ENCODE measurements at regions not wholly inside any gene's neighbourhood (a gene's known extent, or its start where the extent isn't known, plus 50 kb on each side); places are given as distances from the start of the nearest gene placed in this dataset.

DNA sequence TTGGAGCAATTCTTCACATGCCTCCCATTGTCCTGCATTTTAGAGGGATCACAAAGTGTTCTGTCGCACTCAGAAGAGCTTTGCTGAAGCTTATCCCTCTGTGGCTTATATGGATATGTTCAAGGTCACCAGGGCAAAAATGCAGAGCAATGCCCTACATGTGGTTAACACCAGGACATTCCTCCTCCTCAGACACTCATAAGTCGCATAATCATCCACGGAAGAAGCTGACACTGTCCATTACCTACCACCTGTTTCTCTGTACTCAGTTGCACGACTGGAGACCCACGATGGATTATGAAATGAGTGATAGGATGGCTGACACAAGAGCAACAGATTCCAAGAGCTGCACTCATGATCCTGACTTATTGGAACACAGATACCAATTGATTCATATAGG, 68.7 kb upstream of the PRDX4 start:
- TF ChIP-seq EZH2phosphoT487 (IDR thresholded peaks at IDR 0.05; ENCODE audit: insufficient read depth, low read depth) (no peak), EZH2 (IDR thresholded peaks at IDR 0.05; ENCODE audit: insufficient read depth, poor library complexity, severe bottlenecking) (no peak)

Data from GM23248 (cell line).